Osteoblast (primary cell): ENCODE measurements at regions not wholly inside any gene's neighbourhood (a gene's known extent, or its start where the extent isn't known, plus 50 kb on each side); places are given as distances from the start of the nearest gene placed in this dataset.
"Not testable (repeated sequence)": the region's sequence is repeated elsewhere in the genome, so short reads cannot be mapped to it uniquely, and the experiment has no call there.

Experiments
- DNase-seq: peaks from one replicate; pipeline ENCODE4 v3.0.0; 2011; ENCODE audit warnings: low spot score, mixed read lengths; ENCODE audit not compliant: insufficient read length; ENCODE audit errors: missing footprints
- H2AFZ ChIP-seq: 2 replicates; pipeline ENCODE4 v1.6.0; 2011; ENCODE audit warnings: mild to moderate bottlenecking, low read length
- H3K27ac ChIP-seq: 2 replicates; pipeline ENCODE4 v1.5.1; 2011; ENCODE audit warnings: mild to moderate bottlenecking, low read depth, low read length, moderate library complexity
- H3K27me3 ChIP-seq: 2 replicates; pipeline ENCODE4 v1.6.0; 2012; ENCODE audit warnings: mild to moderate bottlenecking, control low read depth, inconsistent platforms, low read length, moderate library complexity; ENCODE audit not compliant: insufficient read depth
- H3K36me3 ChIP-seq: 2 replicates; pipeline ENCODE4 v1.5.1; 2011; ENCODE audit warnings: mild to moderate bottlenecking, low read length, control low read depth, moderate library complexity; ENCODE audit not compliant: insufficient read depth
- H3K4me1 ChIP-seq: 2 replicates; pipeline ENCODE4 v1.5.1; 2011; ENCODE audit warnings: mild to moderate bottlenecking, low read length, control low read depth, moderate library complexity; ENCODE audit not compliant: insufficient read depth
- H3K4me2 ChIP-seq: 2 replicates; pipeline ENCODE4 v1.6.0; 2011; ENCODE audit warnings: mild to moderate bottlenecking, low read length; ENCODE audit not compliant: insufficient read depth
- H3K4me3 ChIP-seq: fragments of 200-600 bp; sonication (generic); 3 replicates; pipeline ENCODE4 v1.5.1; 2012; ENCODE audit warnings: mild to moderate bottlenecking, low read length, inconsistent platforms; ENCODE audit not compliant: insufficient read depth
- H3K79me2 ChIP-seq: 2 replicates; pipeline ENCODE4 v1.6.0; 2012; ENCODE audit warnings: mild to moderate bottlenecking, low read length, control low read depth, inconsistent platforms; ENCODE audit not compliant: insufficient read depth
- H3K9me3 ChIP-seq: 2 replicates; pipeline ENCODE4 v1.5.1; 2011; ENCODE audit warnings: low read depth, low read length, control low read depth
- H4K20me1 ChIP-seq: 2 replicates; pipeline ENCODE4 v1.6.0; 2012; ENCODE audit warnings: mild to moderate bottlenecking, low read length, control low read depth; ENCODE audit not compliant: insufficient read depth
- TF ChIP-seq, protein P1 (sequence below): IDR thresholded peaks from 2 replicates; pipeline ENCODE4 v1.5.1; 2011; ENCODE audit warnings: mild to moderate bottlenecking, low read depth, low read length, moderate library complexity; ENCODE audit errors: extremely low read depth

DNA sequence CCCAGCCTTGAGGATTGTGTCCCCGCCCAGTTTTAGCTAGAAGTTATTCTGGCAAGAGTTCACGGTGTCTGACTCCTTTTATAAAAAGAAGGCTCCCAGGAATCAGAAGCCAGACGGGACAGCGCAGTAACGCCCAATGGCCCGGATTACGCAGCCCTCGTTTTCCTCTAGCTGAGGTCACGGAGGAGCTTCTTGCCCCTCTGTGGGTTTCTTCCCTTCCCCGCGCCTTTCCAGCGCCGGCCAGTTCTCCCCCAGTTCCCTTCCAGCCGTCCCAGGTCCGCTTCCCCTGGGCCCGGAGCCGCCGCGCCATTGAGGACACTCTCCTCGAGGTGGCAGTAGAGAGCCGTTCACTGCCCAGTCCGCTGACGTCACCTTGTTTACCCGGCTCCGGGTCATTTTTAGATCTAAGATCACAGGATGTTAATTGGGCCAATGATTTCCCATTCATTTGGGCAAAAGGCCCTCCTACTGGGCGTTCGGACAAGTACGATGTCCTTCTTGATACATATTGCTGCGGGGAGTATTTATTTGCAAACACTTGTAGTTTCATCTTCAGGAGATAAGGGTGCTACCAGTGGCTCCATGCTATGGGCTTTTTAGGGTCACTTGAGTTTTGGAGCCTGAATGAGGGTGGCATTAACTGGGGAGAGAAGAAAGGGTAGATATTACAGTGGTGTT lies 81.5 kb upstream of the PPM1B start:
- no peaks in the 10 kb centered on the region for H3K4me1 ChIP-seq
- H3K4me3 ChIP-seq: peak overlapping the region; percentile 67
- TF ChIP-seq, protein P1, sequence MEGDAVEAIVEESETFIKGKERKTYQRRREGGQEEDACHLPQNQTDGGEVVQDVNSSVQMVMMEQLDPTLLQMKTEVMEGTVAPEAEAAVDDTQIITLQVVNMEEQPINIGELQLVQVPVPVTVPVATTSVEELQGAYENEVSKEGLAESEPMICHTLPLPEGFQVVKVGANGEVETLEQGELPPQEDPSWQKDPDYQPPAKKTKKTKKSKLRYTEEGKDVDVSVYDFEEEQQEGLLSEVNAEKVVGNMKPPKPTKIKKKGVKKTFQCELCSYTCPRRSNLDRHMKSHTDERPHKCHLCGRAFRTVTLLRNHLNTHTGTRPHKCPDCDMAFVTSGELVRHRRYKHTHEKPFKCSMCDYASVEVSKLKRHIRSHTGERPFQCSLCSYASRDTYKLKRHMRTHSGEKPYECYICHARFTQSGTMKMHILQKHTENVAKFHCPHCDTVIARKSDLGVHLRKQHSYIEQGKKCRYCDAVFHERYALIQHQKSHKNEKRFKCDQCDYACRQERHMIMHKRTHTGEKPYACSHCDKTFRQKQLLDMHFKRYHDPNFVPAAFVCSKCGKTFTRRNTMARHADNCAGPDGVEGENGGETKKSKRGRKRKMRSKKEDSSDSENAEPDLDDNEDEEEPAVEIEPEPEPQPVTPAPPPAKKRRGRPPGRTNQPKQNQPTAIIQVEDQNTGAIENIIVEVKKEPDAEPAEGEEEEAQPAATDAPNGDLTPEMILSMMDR: peak; percentile 96
- H3K9me3 ChIP-seq: no peaks in the 10 kb centered on the region
- H3K36me3 ChIP-seq: no peaks in the 10 kb centered on the region
- H3K79me2 ChIP-seq: no peaks in the 10 kb centered on the region
- no peak overlapping the region for H3K27ac ChIP-seq
- peak overlapping the region; percentile 79 for H2AFZ ChIP-seq
- H3K27me3 ChIP-seq: no peaks in the 10 kb centered on the region
- DNase-seq: peak; percentile 85
- H3K4me2 ChIP-seq: peak overlapping the region; percentile 75
- H4K20me1 ChIP-seq: no peaks in the 10 kb centered on the region

DNA sequence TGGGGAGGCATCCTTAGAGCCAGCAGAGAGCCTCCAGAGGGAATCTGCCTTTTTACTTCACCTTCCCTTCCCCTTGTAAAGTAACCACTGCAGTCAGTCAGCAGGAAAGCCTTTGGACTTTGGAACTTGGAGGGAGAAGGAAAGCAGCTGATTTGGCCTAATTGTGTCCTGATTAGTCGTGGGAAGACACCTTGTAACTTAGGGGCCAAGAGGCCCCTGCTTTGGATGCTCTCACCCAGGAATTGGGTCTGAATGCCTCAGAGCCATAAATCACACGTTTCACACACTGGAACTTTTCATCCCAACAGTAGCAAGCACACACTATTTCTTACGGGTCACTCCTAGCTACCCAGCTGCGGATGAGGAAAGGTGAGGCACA lies 81.0 kb upstream of the PPM1B start:
- Histone ChIP-seq H3K36me3 (no peaks in the 10 kb centered on the region), H3K4me2 (peak overlapping the region; percentile 75), H3K4me3 (peak overlapping the region; percentile 67), H4K20me1 (no peaks in the 10 kb centered on the region), H3K79me2 (no peaks in the 10 kb centered on the region), H3K4me1 (no peaks in the 10 kb centered on the region), H3K9me3 (no peaks in the 10 kb centered on the region), H3K27ac (no peak overlapping the region), H2AFZ (peak overlapping the region; percentile 79), H3K27me3 (no peaks in the 10 kb centered on the region)
- DNase-seq: no peak
- TF ChIP-seq, protein P1: no peak

DNA sequence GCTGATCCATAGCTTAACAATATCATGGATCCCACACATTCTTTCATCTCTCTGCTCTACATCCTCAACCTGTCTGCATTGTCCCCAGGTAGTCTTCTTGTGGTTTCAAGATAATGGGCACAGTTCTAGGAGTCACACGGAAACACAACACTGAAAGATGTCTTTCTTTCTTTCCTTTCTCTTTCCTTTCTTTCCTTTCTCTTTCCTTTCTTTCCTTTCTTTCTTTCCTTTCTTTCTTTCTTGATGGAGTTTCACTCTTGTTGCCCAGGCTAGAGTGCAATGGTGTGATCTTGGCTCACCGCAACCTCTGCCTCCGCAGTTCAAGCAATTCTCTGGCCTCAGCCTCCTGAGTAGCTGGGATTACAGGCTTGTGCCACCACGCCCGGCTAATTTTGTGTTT lies 76.2 kb upstream of the PPM1B start:
- DNase-seq, H2AFZ ChIP-seq, H3K36me3 ChIP-seq, H3K79me2 ChIP-seq, H3K9me3 ChIP-seq, H3K4me1 ChIP-seq, H3K27ac ChIP-seq, H3K4me3 ChIP-seq, H3K27me3 ChIP-seq, H3K4me2 ChIP-seq, H4K20me1 ChIP-seq: not testable (repeated sequence)

DNA sequence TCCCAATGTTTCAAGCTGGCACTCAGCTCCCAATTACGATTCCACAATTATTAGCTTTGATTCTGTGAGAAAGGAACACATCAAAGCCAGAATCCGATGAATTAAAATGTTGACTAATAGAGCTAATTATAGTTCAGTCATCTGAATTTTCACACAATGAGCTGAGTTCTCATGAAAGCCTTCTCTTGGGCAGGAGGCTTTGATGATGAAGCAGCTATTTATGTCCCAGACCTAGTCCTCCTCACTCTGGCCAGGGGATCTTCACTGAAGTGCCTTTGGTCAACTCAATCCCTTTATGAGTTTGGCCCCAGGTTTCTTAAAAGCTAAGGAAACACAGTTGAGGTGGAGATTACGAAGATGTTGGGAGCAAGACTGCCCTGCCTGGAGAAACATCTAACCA lies 74.7 kb upstream of the PPM1B start:
- Histone ChIP-seq H4K20me1 (no peaks in the 10 kb centered on the region), H3K4me3 (no peak overlapping the region), H3K27me3 (no peaks in the 10 kb centered on the region), H3K4me2 (no peak overlapping the region), H3K27ac (no peak overlapping the region), H2AFZ (no peak overlapping the region), H3K9me3 (no peaks in the 10 kb centered on the region), H3K36me3 (no peaks in the 10 kb centered on the region), H3K79me2 (no peaks in the 10 kb centered on the region), H3K4me1 (no peaks in the 10 kb centered on the region)
- DNase-seq: no peak
- TF ChIP-seq, protein P1: no peak
